ENCODE measurements at regions not wholly inside any gene's neighbourhood (a gene's known extent, or its start where the extent isn't known, plus 50 kb on each side); places are given as distances from the start of the nearest gene placed in this dataset.
"Not testable (repeated sequence)": the region's sequence is repeated elsewhere in the genome, so short reads cannot be mapped to it uniquely, and the experiment has no call there.

DNA sequence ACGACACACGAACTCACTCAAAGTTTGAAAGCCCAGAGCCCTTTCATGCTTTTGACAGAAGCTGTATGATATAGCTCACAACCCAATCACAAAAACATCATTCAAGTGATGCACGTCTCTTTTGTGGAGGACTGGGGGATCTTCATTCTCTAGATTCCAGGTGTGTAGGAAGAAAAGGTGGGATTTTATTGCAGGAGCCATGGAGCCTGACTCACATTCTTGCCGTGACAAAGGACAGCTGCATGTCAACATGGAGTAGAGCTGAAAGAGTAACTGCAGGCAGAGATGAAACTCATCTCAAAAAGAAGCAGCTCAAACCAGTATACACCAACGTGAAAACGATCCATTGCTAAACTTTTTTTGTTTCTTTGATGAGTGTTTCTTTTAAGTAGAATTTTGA, 50.9 kb upstream of the PDE1A start:
- no peak for DNase-seq (ENCODE audit: low spot score)
- Mint-ChIP-seq H3K36me3 (ENCODE audit: low read depth) (no peaks in the 10 kb centered on the region), H3K9me3 (peaks cover 6% of the 10 kb centered on the region), H3K27me3 (ENCODE audit: insufficient read depth) (no peaks in the 10 kb centered on the region), H3K4me3 (no peak overlapping the region), H3K27ac (no peak overlapping the region), H3K4me1 (ENCODE audit: low read depth) (no peaks in the 10 kb centered on the region)
- intact Hi-C loops (cut with micrococcal nuclease): no loop called here

DNA sequence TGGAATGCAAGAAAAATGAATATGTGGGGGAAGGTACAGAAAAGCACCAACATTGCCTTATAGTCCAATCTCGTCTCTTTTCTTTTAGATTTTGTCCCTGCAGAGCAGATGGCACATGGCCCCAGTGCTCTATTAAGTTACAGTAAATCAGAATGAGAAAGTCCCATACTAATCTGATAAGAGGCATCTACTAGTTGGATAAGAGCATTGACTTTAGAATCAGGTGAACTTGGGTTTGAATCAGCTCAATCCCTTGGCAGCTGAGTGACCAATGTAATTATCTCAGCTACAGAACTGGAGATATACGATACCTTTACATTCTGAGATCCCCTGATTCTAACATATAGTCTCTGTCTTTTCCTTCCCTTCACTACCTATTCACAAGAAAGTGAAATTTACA, 54.8 kb upstream of the PDE1A start:
- no peaks in the 10 kb centered on the region for H3K27me3 Mint-ChIP-seq (ENCODE audit: insufficient read depth)
- DNase-seq (ENCODE audit: low spot score): no peak
- no peaks in the 10 kb centered on the region for H3K36me3 Mint-ChIP-seq (ENCODE audit: low read depth)
- no peaks in the 10 kb centered on the region for H3K4me1 Mint-ChIP-seq (ENCODE audit: low read depth)
- no peak overlapping the region for H3K4me3 Mint-ChIP-seq
- no peaks in the 10 kb centered on the region for H3K9me3 Mint-ChIP-seq
- intact Hi-C loops (cut with micrococcal nuclease): no loop called here
- no peak overlapping the region for H3K27ac Mint-ChIP-seq

DNA sequence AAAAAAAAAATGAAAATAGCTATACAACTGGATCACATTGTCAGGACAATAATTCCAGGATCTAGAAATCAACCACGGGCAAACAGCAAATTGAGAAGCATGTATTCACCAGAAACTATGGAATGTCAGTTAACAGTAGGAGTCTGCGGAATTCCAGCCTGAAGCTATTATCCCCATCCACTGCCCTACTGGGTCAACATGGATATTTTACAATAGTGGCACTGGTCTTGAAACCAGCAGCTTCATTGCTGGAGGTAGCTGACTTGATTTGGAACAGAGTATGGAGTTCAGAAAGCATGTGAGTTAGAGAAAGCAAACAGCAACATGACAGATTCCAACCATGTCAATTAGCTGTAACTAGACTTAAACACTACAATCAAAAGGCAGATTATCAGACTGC, 55.7 kb upstream of the PDE1A start:
- H3K4me1 Mint-ChIP-seq (ENCODE audit: low read depth): no peaks in the 10 kb centered on the region
- no peaks in the 10 kb centered on the region for H3K36me3 Mint-ChIP-seq (ENCODE audit: low read depth)
- H3K4me3 Mint-ChIP-seq: no peak overlapping the region
- no peaks in the 10 kb centered on the region for H3K9me3 Mint-ChIP-seq
- intact Hi-C loops (cut with micrococcal nuclease): no loop called here
- no peak for DNase-seq (ENCODE audit: low spot score)
- no peak overlapping the region for H3K27ac Mint-ChIP-seq
- H3K27me3 Mint-ChIP-seq (ENCODE audit: insufficient read depth): no peaks in the 10 kb centered on the region

DNA sequence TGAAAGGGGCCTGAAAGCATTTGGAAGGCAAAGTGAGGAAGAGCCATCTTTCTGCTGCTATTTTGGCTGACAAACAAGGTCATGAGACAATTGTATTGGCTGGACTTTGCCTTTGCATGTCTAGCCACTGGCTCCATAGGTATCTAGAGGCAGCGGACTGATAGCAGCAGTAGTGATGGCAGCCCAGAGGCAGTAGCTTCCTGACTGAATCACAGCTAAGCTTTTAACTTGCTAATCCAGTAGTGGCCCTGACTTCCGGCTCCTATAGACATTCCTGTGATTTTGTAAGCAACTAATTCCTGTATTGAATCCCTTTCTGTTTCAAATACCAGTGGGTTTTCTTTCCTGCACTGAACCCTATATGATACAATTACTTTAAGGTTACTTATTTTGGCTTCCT, 69.8 kb upstream of the PDE1A start:
- no peaks in the 10 kb centered on the region for H3K9me3 Mint-ChIP-seq
- H3K27ac Mint-ChIP-seq: no peak overlapping the region
- H3K4me1 Mint-ChIP-seq (ENCODE audit: low read depth): no peaks in the 10 kb centered on the region
- H3K36me3 Mint-ChIP-seq (ENCODE audit: low read depth): no peaks in the 10 kb centered on the region
- intact Hi-C loops (cut with micrococcal nuclease): no loop called here
- no peak overlapping the region for H3K4me3 Mint-ChIP-seq
- H3K27me3 Mint-ChIP-seq (ENCODE audit: insufficient read depth): no peaks in the 10 kb centered on the region
- DNase-seq (ENCODE audit: low spot score): no peak

DNA sequence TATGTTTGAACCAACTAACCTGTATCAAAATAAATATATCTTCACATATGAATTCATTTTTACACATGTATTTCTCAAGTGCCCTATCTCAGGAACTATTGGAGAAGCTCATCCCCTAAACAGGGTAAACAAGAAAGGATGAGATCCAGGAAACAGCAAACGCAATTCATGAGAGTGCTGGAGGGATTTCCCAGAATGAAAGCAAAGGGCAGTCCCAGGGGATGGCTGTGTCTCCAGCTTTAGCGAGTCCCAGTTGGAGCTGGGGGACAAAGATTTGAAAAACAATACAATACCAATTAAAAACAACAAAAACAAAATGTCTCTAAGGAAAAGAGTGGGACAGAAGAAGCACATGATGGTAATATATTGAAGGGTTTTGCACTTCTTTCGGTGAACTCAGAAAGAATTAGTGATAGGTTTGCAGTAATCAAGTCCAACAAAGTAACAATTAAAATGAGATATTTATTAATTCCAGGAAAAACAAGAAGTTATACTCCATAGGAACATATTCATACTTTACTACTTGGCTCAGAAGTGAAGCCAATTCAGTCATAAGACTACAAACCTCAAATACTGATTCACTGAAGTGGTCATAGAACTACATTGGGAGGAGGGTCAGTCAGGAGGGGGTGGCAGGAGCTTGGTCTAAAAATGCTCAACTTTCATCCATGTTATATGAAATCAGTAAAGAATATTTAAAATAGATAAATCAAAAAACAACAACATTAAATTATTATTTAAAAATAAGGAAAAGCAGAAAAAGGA, 73.1 kb upstream of the PDE1A start:
- H3K27ac Mint-ChIP-seq: no peak overlapping the region
- H3K36me3 Mint-ChIP-seq (ENCODE audit: low read depth): no peaks in the 10 kb centered on the region
- no peaks in the 10 kb centered on the region for H3K27me3 Mint-ChIP-seq (ENCODE audit: insufficient read depth)
- H3K4me3 Mint-ChIP-seq: no peak overlapping the region
- H3K9me3 Mint-ChIP-seq: no peaks in the 10 kb centered on the region
- intact Hi-C loops (cut with micrococcal nuclease): no loop called here
- no peaks in the 10 kb centered on the region for H3K4me1 Mint-ChIP-seq (ENCODE audit: low read depth)
- DNase-seq (ENCODE audit: low spot score): no peak

DNA sequence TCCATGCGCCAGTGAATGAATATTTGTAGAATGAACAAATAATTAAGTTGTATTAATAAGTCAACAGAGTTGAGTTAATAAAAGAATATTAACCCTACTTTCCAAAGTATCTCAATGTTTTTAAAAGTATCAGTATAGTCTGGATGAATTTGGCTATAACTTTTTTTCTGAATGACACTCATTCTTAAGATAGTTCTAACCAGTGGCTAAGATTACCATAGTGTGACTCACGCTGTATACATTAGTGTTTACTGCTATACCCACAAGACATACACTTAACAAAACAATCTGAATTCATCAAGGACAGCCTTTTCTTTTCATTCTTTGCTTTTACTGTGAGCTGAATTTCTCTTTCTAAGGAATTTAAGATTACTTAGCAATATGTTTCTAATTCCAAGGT, 77.0 kb upstream of the PDE1A start:
- Mint-ChIP-seq H3K9me3 (no peaks in the 10 kb centered on the region), H3K27me3 (ENCODE audit: insufficient read depth) (no peaks in the 10 kb centered on the region), H3K27ac (no peak overlapping the region), H3K36me3 (ENCODE audit: low read depth) (no peaks in the 10 kb centered on the region), H3K4me3 (no peak overlapping the region), H3K4me1 (ENCODE audit: low read depth) (no peaks in the 10 kb centered on the region)
- intact Hi-C loops (cut with micrococcal nuclease): no loop called here
- no peak for DNase-seq (ENCODE audit: low spot score)

DNA sequence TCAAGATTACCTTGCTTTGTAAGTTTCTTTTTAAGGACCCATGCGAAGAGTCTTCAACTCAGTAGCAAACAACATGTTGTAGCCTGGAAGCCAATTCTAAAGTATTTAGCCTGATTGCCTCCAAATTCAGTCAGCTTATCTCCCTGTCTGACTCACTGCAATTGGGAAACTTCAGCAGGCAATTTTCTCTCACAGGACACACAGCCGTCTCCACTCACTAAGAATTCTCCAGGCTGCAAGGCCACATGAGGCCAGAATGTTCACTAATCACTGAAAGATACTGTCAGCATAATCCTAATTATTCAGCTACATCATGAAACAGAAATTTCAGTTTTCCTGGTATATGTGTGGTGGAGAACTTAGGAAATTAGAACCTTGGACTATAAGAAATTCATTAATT, 78.1 kb upstream of the PDE1A start:
- Mint-ChIP-seq H3K4me3 (no peak overlapping the region), H3K36me3 (ENCODE audit: low read depth) (no peaks in the 10 kb centered on the region), H3K27ac (no peak overlapping the region), H3K9me3 (no peaks in the 10 kb centered on the region), H3K27me3 (ENCODE audit: insufficient read depth) (no peaks in the 10 kb centered on the region), H3K4me1 (ENCODE audit: low read depth) (no peaks in the 10 kb centered on the region)
- no peak for DNase-seq (ENCODE audit: low spot score)
- intact Hi-C loops (cut with micrococcal nuclease): no loop called here

DNA sequence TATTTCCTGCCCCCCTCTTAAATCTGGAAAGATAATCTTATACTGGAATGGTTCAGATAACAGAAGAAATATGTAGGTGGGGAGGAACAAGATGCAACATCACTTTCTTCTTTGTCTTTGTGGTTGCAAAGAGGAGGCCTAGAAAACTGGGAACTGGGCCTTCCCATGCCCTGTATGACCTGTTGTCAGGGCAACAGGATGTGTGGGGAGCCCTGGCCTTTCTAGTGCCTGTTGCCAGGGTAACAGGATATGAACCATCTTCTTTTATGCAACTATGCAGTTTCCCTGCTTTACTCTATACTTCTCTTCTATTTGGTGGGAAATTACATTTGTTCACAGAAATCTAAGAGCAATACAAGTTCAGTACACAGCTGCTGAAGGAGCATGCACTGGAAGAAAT, 79.8 kb upstream of the PDE1A start:
- Mint-ChIP-seq H3K27ac (no peak overlapping the region), H3K36me3 (ENCODE audit: low read depth) (no peaks in the 10 kb centered on the region), H3K4me3 (no peak overlapping the region), H3K4me1 (ENCODE audit: low read depth) (no peaks in the 10 kb centered on the region), H3K9me3 (no peaks in the 10 kb centered on the region), H3K27me3 (ENCODE audit: insufficient read depth) (no peaks in the 10 kb centered on the region)
- DNase-seq (ENCODE audit: low spot score): no peak
- intact Hi-C loops (cut with micrococcal nuclease): no loop called here

DNA sequence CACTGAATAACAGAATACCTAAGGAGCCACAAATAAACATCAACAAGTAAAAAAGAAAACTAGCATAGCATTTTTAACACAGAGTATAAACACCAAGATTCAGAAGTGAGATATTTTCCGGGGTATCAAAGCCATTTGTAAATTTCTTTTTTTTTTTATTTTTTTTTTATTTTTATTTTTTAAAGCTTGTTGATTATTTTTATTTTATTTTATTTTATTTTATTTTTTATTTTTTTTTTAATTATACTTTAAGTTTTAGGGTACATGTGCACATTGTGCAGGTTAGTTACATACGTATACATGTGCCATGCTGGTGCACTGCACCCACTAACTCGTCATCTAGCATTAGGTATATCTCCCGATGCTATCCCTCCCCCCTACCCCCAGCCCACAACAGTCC, 81.7 kb upstream of the PDE1A start:
- H3K4me3 Mint-ChIP-seq; intact Hi-C loops (cut with micrococcal nuclease): not testable (repeated sequence)

DNA sequence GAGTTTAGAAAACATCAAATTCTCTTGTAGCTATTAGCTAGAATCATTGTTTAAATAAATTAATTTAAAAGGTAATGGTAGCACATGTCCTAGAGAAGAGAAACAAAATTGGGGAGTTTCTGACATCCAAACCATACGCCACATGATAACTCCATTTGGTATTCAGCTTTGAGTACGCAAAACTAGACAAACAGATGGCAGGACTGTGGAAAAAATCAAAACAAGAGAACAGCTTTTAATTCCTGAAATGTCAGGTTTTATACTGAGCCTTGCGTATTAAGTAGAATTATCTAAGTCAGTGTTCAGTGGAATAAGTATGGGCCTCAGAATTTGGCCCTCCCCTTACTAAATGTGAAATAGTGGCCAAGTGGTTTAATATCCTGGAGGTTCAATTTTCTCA, 82.4 kb upstream of the PDE1A start:
- Mint-ChIP-seq H3K4me3 (no peak overlapping the region), H3K9me3 (no peaks in the 10 kb centered on the region), H3K27ac (no peak overlapping the region), H3K4me1 (ENCODE audit: low read depth) (no peaks in the 10 kb centered on the region), H3K27me3 (ENCODE audit: insufficient read depth) (no peaks in the 10 kb centered on the region), H3K36me3 (ENCODE audit: low read depth) (no peaks in the 10 kb centered on the region)
- intact Hi-C loops (cut with micrococcal nuclease): no loop called here
- DNase-seq (ENCODE audit: low spot score): no peak

More for the DNA sequence above, 81.7 kb upstream of the PDE1A start:
- DNase-seq (ENCODE audit: low spot score); H3K36me3 Mint-ChIP-seq (ENCODE audit: low read depth); H3K27me3 Mint-ChIP-seq (ENCODE audit: insufficient read depth); H3K27ac Mint-ChIP-seq; H3K9me3 Mint-ChIP-seq; H3K4me1 Mint-ChIP-seq (ENCODE audit: low read depth): not testable (repeated sequence)

DNA sequence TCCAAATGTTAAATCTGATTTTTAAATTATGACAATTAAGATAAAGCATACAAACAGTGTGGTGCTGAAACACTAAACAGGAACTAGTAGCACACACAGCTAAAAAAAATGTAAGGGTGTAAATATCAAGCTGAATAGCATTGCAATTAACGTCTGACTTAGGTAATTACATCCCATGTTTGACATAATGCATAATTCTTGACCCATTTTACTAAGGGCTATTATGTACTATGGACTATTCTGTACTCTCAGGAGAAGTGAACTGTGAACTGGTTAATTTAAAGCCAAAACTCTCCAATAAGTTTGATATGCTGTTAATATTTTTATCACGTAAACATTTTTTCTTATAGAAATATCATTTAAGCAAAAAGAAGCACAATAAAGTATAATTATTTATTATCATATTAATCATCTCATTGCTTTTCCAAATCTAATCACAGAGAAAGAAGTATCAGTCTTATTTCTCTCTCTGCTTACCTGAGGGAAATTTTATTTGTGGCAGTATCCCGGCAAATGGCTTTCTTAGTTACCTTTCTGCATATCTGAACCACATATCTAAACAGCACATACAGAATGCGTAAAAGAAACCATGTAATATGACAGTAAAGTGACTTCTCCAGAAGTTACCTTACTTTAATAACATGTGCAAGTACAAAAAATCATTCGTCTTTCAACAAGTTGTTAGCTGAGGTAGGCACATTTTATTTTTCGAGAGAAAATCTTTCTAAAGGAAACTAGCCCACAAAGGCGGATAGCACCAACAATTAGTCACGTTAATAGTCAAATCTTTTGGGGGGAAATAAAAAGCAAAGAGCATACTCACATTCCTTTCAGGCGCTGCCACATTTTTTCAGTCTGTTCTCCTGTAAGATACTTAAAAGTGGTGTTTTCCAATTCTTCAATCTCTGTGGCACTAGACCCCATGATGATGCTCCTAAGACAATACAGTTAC, 94.9 kb upstream of the PDE1A start:
- no peak overlapping the region for H3K4me3 Mint-ChIP-seq
- H3K4me1 Mint-ChIP-seq (ENCODE audit: low read depth): no peaks in the 10 kb centered on the region
- H3K27ac Mint-ChIP-seq: no peak overlapping the region
- H3K27me3 Mint-ChIP-seq (ENCODE audit: insufficient read depth): no peaks in the 10 kb centered on the region
- intact Hi-C loops (cut with micrococcal nuclease): no loop called here
- no peaks in the 10 kb centered on the region for H3K9me3 Mint-ChIP-seq
- no peaks in the 10 kb centered on the region for H3K36me3 Mint-ChIP-seq (ENCODE audit: low read depth)
- no peak for DNase-seq (ENCODE audit: low spot score)

DNA sequence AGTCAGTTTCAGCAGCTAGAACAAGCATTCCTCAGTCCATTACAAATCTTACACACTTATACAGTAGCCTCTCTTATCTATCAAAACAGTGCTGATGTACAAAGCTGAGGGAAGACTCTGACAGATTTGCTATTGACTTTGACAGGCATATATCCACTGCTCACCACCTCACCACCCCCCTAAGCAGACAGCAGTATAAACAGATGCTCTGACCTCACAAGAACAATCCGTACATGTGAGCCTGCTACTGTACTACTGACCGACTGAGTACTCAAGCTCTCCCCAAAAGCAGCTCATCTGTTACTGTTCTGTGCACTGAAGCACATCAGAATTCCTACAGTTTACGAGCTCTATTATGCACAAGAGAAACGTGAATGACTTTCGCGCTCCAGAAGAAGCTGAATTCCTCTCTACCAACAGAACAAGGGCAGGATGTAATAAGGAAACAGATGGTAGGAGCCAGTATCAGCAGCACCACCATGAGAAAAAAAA, 95.6 kb upstream of the PDE1A start:
- Mint-ChIP-seq H3K4me3 (no peak overlapping the region), H3K27me3 (ENCODE audit: insufficient read depth) (no peaks in the 10 kb centered on the region), H3K4me1 (ENCODE audit: low read depth) (no peaks in the 10 kb centered on the region), H3K27ac (no peak overlapping the region), H3K9me3 (no peaks in the 10 kb centered on the region), H3K36me3 (ENCODE audit: low read depth) (no peaks in the 10 kb centered on the region)
- intact Hi-C loops (cut with micrococcal nuclease): no loop called here
- DNase-seq (ENCODE audit: low spot score): no peak

DNA sequence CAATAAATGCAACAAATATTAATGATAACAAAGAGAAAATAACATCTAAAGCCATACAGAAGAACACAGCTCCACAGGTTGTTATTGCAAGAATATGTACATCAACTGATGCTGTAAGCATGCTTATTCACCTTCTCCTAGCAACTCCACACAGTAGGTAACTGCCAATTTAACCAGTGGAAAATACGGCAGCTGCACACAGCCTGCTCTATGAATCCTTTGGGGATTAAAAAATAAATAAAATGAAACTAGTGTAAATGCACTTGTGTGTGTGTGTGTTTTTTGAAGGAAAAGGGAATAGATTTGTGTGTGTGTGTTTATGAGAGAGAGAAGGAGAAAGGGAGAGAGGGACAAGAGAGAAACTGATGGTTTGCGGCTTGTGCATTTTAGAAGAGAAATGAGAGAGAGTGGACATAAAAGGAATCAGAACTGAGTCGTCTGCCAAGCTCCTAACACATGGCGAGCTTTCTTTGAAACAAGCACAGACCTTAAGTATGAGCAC, 96.2 kb upstream of the PDE1A start:
- Mint-ChIP-seq H3K27me3 (ENCODE audit: insufficient read depth) (no peaks in the 10 kb centered on the region), H3K9me3 (no peaks in the 10 kb centered on the region), H3K4me1 (ENCODE audit: low read depth) (no peaks in the 10 kb centered on the region), H3K36me3 (ENCODE audit: low read depth) (no peaks in the 10 kb centered on the region), H3K27ac (no peak overlapping the region), H3K4me3 (no peak overlapping the region)
- intact Hi-C loops (cut with micrococcal nuclease): no loop called here
- no peak for DNase-seq (ENCODE audit: low spot score)
